ENCODE measurements at regions not wholly inside any gene's neighbourhood (a gene's known extent, or its start where the extent isn't known, plus 50 kb on each side); places are given as distances from the start of the nearest gene placed in this dataset.

- ChIA-PET POLR2A (no interaction called here), CTCF (interaction anchor here (0.7 kb wide), 1 partner anchor 245 kb away, joined by 6 read pairs; no protein-coding TSS in a partner anchor)
- BruUV-seq (replicated peaks) = no TSS peak
- no peaks in the 10 kb centered on the region for H3K27me3 ChIP-seq (ENCODE audit: control insufficient read depth, insufficient read depth, low read length)
- no peaks in the 10 kb centered on the region for H3K4me1 ChIP-seq (ENCODE audit: control insufficient read depth, insufficient read depth, low read length)
- intact Hi-C loops (cut with micrococcal nuclease; ENCODE audit: unreplicated experiment) (no loop called here), in situ Hi-C loops (cut with HindIII; ENCODE audit: low pct_unique_long_range_greater_than_20kb, low sequenced_read_pairs) (no loop called here)
- H3K27ac ChIP-seq (ENCODE audit: low read length) = no peak overlapping the region
- no peaks in the 10 kb centered on the region for H3K36me3 ChIP-seq (ENCODE audit: control insufficient read depth, insufficient read depth, low read length)
- no peak overlapping the region for H3K4me3 ChIP-seq (ENCODE audit: low read depth in 2 of 2, low read length in 2 of 2)
- no peak for TF ChIP-seq CTCF (IDR thresholded peaks at IDR 0.05)
- no peak for TF ChIP-seq REST (IDR thresholded peaks at IDR 0.05; ENCODE audit: insufficient read depth in 1 of 2, low read depth in 2 of 2, low read length in 1 of 2)
- no peak for TF ChIP-seq POLR2AphosphoS5 (IDR thresholded peaks at IDR 0.05; ENCODE audit: low read depth, low read length)
- no peak for TF ChIP-seq TCF7L2 (IDR thresholded peaks at IDR 0.05; ENCODE audit: low read depth, low read length)
- TF ChIP-seq SIN3A (IDR thresholded peaks at IDR 0.05; ENCODE audit: borderline replicate concordance, insufficient read depth, low read depth, low read length) = no peak
- ATAC-seq = no peak
- 0 out of 2 replicates have a peak, but pooled peaks cover 3% of the 10 kb centered on the region for H3K9me3 ChIP-seq (ENCODE audit: control insufficient read depth, insufficient read depth, low read depth, low read length)
- DNase-seq (ENCODE audit: low read depth, low spot score) = no peak
These were observed 1029.5 kb upstream of the LRRTM1 start for GRCh38 chr2:81334046-81334445.

DNA sequence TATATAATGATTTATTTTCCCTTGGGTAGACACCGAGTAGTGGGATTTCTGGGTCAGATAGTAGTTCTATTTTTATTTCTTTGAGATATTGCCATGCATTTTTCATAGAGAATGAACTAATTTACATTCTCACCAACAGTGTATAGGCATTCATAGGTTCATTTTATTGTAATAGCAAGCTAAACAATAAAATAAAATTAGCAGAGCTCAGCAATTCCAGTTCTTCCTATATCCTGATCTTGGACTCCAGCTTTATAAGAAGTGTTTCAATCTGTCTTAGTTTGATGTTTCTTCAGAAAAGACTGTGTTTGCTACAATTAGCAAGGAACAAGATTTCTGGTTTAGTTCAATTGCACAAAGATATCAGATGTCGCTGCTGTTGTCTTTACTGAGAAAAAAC is 1024.4 kb upstream of the LRRTM1 start:
- ChIA-PET CTCF (no interaction called here), POLR2A (no interaction called here)
- Histone ChIP-seq H3K36me3 (ENCODE audit: control insufficient read depth, insufficient read depth, low read length) (no peaks in the 10 kb centered on the region), H3K4me1 (ENCODE audit: control insufficient read depth, insufficient read depth, low read length) (no peaks in the 10 kb centered on the region), H3K4me3 (ENCODE audit: low read depth in 2 of 2, low read length in 2 of 2) (no peak overlapping the region), H3K27ac (ENCODE audit: low read length) (no peak overlapping the region), H3K9me3 (ENCODE audit: control insufficient read depth, insufficient read depth, low read depth, low read length) (0 out of 2 replicates have a peak, but pooled peaks cover 3% of the 10 kb centered on the region), H3K27me3 (ENCODE audit: control insufficient read depth, insufficient read depth, low read length) (no peaks in the 10 kb centered on the region)
- BruUV-seq (replicated peaks) = no TSS peak
- in situ Hi-C loops (cut with HindIII; ENCODE audit: low pct_unique_long_range_greater_than_20kb, low sequenced_read_pairs) (no loop called here), intact Hi-C loops (cut with micrococcal nuclease; ENCODE audit: unreplicated experiment) (no loop called here)
- TF ChIP-seq SIN3A (IDR thresholded peaks at IDR 0.05; ENCODE audit: borderline replicate concordance, insufficient read depth, low read depth, low read length) = no peak
- no peak for TF ChIP-seq POLR2AphosphoS5 (IDR thresholded peaks at IDR 0.05; ENCODE audit: low read depth, low read length)
- TF ChIP-seq TCF7L2 (IDR thresholded peaks at IDR 0.05; ENCODE audit: low read depth, low read length) = no peak
- TF ChIP-seq CTCF (IDR thresholded peaks at IDR 0.05) = no peak
- no peak for TF ChIP-seq REST (IDR thresholded peaks at IDR 0.05; ENCODE audit: insufficient read depth in 1 of 2, low read depth in 2 of 2, low read length in 1 of 2)
- DNase-seq (ENCODE audit: low read depth, low spot score) (no peak), ATAC-seq (no peak)

All from Panc1 (cell line).